Hepatocyte (in vitro differentiated cells): ENCODE measurements at regions not wholly inside any gene's neighbourhood (a gene's known extent, or its start where the extent isn't known, plus 50 kb on each side); places are given as distances from the start of the nearest gene placed in this dataset.

Experiments
- CTCF ChIP-seq: fragments of 200-600 bp; sonication (generic); IDR thresholded peaks from 2 replicates; pipeline ENCODE4 v1.5.1; 2016; ENCODE audit warnings: antibody characterized with exemption, mild to moderate bottlenecking; ENCODE audit not compliant: poor library complexity
- EZH2phosphoT487 ChIP-seq: fragments of 200-600 bp; sonication (generic); IDR thresholded peaks from one replicate; pipeline ENCODE4 v1.6.1; 2018; ENCODE audit warnings: antibody characterized with exemption, mild to moderate bottlenecking, low read depth, moderate library complexity; ENCODE audit not compliant: unreplicated experiment, severe bottlenecking

GRCh38 chrX:39616731-39617130 lies 481.0 kb downstream of the BCOR start:
- TF ChIP-seq CTCF (no peak), EZH2phosphoT487 (no peak)
